HG03571 (cell line): ENCODE measurements at regions not wholly inside any gene's neighbourhood (a gene's known extent, or its start where the extent isn't known, plus 50 kb on each side); places are given as distances from the start of the nearest gene placed in this dataset.
"Not testable (repeated sequence)": the region's sequence is repeated elsewhere in the genome, so short reads cannot be mapped to it uniquely, and the experiment has no call there.

Experiments
- ATAC-seq: cut with Tn5 transposase; IDR thresholded peaks from one replicate; pipeline ENCODE4 v1.9.1; 2021; ENCODE audit not compliant: unreplicated experiment

DNA sequence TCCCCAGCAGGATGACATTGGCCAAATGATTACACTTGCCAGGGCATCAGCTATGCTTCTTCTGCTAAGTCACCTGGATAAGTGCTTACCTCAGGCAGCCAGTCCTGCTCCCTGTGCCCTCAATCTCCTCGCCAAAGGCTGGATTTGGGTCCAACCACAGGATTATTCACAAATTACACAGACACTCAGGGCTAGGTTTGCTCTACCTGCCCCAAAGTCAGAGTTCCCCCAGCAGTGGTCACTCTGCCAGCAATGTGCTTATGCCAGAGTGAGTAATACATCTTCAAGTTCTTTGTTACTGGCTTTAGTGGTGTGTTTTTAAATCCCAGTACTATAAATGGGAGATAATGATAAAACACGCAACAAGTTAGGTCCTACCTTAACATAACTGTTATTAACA, 189.7 kb upstream of the SEMA3D start:
- ATAC-seq, result no peak

DNA sequence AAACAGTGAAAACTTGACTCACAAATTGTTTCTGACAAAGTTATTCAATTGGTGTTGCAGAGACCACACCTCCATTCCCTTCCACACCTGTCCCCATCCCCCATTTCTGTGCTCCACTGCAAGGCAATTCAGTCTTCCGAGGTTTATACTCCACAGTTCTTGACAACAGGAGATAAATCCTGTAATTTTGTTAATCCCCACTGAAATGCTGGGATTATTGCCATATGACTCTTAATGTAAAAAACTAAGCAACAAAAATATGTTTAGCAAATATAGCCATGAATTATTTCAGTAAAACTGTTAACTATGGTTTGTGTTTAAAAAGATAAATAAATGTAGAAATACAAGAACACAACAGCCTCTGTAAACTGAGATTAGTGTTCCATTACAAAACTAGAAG, 170.1 kb upstream of the SEMA3D start:
- ATAC-seq, result no peak

DNA sequence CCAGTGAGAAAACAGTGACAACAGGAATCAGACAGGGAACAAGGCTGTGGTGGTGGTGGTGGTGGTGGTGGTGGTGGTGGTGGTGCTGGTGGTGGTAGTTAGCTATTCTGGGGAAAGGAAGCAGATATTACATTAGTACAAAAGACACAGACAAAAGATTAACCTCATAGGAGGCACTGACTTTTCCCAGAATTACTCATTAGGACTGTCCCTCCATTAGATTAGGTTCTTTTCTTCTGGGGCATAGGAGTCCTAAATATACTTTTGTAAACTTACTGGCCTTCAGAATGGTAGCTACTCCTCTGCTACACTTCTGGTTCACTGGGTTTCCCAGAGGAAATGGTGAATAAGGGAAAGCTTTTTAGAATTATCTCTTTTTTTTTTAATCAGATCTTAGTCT, 156.6 kb upstream of the SEMA3D start:
- no peak for ATAC-seq

DNA sequence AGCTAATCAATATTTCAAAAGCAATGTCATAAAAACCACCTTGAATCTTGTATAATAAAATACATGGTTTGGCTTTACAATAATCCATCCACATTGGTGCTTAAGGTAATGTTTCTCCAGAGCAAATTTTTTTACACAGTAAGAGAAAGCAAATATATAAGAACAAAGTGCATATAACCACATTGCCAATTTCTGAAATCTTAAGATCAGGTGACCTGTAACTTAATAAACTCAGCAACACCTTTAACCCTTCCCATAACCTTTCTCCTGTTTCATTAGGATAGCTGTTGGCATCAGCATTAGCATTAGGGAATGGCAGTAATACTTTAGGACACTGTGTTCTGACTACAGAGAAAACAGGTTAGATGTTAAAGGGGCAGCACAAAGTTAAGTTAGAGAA, 155.9 kb upstream of the SEMA3D start:
- ATAC-seq, result no peak

DNA sequence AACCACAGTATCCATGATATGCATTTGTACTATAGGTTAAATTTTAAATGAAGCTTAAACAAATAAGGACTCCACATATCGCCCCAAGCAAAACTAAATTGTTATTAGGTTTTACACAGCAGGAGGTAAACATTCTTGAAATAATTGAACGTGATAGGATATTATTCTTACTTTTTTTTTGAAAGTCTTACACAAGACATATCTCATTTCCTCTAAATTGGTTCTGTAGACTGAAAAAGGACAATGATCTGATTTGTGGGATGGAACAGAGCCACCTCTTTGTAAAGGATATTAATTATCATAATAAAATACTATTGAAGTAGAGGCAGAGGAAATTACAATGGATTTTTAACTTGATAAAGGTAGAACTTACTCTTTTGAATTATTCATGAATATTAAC, 155.1 kb upstream of the SEMA3D start:
- ATAC-seq, result no peak

DNA sequence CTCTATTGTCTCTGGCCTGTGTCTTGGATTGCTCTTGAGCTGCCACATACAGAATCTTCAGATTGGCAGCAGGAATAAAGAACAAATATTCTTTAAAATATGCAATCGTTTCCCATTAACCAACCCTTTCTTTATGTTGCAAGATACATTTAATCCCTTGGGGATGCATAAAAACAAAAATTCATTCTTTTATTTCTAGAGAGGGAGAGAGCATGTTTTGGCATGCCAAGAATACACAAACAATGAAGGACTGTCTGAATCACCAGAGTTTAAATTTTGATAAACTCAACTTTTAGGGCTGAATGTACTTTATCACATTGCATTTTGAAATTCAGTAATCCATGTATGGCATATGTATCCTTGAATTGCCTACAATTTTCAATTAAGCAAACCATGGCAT, 154.3 kb upstream of the SEMA3D start:
- no peak for ATAC-seq

DNA sequence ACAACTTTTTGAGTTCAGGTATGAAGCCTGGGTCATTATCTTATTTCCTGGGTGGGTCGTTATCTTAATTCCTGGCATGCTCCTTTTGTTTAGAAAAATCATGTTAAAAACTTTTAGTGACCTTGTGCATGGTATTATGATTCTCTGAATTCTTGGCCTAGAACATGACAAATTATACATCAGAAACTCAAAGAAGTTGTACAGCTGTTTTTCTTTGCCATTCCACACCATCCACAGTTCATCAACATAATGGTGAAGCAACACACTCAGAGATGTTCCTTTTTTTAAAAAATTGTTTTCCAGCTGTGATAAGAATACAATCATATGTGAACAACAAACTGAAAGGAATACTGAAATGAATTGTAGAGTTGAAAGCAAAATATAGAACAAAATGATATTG, 149.2 kb upstream of the SEMA3D start:
- ATAC-seq, result no peak

DNA sequence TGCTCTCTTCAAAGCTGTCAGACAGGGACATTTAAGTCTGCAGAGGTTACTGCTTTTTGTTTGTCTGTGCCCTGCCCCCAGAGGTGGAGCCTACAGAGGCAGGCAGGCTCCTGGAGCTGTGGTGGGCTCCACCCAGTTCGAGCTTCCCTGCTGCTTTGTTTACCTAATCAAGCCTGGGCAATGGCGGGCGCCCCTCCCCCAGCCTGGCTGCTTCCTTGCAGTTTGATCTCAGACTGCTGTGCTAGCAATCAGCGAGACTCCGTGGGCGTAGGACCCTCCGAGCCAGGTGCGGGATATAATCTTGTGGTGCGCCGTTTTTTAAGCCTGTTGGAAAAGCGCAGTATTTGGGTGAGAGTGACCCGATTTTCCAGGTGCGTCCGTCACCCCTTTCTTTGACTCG, 148.3 kb upstream of the SEMA3D start:
- ATAC-seq, result not testable (repeated sequence)

DNA sequence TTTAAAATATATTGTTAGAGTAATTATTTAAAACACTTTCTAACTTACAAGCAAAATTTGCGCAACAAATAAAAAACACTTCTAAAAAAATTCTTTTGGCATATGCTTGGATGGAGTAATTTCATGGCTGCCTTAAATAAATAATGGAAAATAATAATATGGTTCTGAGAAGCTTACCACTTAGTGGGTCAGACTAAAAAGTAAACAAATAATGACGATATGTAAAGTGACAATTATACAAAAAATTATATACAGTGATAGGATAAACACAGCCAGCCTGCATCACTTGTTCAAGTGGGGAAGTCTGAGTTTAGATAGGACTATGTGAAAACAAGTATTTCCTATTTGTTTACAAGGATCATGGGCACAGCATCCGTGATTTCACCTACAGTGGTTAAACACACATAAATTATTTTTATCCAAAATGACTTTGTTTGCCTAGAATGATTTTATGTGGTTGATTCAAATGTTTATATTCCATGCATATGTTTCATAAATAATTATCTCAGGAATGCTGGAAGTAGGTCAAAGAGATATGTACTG, 141.7 kb upstream of the SEMA3D start:
- no peak for ATAC-seq

DNA sequence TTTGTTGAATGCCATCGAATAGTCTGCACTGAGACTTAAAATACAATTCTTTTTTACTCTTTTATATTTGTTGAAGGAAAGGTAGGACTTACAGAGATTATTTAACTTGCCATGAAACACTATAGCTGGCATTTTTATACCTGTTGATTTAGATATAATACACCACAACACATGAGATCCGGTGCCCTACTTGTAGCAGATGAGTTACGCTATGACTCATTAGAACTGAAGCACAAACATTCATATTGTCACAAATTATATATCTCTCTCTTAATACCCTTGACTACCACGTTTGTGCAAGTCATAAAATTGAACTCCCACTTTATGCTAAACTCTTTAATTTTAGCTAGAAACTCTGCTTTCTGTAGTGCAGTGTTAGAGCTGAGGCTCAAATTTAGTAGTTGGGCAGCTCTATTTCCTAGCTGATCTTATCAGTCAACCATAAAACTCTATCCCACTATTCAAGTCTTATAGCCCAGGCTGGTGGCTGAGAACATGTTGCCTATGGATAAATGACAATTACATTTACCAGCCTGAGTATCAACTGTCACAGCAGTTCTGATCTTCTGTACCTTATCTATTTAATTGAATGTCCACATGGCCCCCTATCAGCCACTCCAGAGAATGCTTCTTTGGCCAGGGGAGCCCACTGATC, 137.4 kb upstream of the SEMA3D start:
- ATAC-seq, result no peak

DNA sequence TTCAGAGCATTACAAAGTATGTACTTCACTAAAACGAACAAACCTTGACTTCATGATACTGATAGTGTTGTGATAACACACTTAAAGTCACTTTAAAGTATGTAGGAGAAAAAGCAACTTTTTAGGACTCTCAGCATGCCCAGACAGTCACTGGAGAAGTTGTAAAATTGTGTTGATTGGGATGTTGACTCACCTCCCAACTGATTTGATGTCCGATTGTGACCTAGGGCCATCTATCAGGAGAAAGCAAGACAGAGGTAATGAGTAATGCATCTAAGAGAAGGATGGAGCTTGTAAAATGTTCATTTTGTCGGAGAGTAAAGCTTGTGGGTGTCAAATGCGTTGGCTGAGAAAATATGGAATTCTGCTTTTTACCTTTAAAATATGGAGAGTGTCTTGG, 135.4 kb upstream of the SEMA3D start:
- no peak for ATAC-seq

DNA sequence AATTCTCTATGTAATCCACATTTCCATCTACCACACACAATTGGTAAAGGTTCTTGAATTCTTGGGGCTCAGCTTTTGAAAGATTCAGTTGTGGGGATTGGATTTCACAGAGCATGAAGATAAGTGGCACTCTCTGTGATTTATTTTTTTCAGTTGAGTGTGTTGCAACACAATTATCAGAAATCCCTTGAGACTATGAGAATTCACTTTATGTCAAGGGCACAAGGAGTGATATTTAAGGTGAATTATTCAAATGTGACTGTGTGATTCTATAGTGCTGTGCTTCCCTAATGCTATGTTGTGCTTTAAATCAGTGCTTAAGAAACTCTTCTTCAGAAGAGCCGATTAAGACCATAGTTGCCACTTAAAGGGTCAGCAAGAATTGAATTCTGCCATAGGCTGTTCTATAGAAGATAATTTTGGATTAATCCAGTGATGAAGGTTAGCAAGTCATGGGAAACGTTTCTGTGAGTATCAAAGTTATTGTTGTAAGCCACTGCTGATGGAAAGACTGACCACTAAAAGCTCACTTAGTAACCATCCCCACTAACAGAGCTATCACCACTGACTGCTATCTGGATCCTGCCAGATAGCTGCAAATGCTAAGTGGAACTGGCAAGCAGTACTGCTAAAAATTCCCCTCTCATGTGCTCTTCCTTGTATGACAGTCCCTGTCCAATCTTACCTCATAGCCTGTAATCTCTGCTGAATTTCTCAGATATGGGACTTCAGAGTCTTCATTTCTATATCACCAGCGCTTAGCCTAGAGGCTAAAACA, 134.0 kb upstream of the SEMA3D start:
- no peak for ATAC-seq

DNA sequence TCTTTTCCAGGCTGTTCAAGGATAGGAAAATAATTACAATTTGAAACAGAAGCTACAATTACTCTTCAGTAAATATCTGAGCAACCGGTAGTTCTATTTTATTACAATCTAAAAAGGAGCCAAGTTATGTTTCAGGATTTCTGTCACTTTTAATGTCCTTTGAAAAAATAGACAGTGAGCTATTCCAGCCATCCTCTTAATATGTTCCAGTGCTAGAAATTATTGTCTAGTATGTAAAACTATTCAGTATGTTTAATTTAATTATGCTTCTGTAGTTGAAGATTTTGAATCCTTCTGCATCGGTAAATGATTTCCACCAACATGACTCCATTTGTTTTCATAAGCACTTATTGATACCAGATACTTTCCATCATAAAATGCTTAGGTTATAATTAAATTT, 129.6 kb upstream of the SEMA3D start:
- no peak for ATAC-seq

DNA sequence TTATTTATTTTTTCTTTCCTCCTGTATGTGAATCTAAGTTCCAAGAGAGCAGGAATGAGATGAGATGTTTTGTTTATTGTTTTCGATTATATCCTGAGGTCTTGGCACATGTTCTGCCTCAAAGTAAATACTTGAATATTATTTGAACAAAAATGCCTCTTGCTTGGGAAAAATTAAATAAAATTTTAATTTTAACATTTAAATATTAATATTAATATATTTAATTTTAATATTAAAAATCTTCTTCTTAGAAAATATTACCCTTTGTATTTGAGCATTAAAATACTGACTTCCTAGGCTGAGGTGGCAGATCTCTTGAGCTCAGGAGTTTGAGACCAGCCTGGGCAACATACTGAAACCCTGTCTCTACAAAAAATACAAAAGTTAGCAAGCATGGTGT, 123.4 kb upstream of the SEMA3D start:
- no peak for ATAC-seq

DNA sequence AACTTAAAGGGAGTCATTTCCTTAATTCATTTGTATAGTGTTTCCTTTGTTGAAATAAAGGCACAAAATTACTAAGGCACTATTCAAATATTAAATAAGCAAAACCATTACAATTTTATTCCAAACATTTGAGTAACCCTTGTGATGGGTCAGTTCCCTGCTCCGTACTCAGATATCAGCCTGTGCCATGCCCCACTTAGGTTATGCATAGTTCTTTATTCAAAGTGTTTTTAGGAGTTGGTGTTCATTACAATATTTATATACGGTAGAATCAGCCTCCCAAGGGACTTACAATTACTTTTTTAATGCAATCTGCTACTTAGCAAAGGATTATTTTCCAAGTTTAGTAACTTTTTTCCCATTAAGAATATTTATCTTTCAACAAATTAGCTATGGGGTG, 119.3 kb upstream of the SEMA3D start:
- ATAC-seq, result no peak

DNA sequence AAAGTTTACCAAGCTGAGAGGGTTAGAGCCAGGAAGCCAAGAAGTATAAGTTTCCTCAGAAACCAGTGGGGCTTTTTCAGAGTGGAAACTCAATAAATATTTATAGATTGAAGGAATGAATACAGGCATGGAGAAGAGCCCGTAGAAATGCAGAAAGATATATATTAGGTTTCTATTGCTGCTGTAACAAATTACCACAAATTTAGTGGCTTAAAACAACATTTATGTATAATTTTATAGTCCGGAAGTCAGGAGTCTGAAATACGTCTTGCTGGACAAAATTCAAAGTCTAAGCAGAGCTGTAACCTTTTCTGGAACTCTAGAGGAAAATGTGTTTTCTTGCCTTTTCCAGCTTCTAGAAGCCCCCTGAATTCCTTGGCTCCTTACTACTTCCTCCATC, 107.3 kb upstream of the SEMA3D start:
- ATAC-seq, result no peak

DNA sequence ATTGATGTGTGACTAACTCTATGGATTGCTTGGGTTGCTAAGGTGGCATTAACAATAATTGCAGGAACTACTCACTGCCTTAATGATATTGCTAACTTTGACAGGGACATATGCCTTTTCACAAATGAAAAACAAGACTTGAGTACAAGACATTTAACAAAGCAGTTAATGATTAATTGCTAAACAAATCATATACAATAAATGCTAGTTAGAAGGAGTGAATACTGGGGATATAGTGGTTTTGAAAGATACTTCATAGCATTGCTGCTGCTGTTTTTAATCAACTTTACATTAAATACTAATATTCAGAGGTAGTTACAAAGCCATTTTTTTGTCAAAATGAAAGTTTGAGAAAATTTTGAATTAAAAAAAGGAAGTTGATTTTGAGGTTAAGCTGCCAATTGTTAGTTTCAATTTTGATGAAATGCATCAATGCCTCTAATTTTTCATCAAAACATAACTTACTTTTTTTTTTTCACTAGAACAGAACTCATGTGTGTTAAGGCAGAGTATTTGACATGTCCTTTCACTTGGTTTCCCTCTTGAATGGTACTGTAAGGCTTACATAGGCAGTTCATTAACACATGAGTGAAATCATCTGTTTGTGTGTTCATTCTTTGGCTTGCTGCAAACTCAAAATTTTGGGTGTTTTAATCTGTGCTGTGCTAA, 106.2 kb upstream of the SEMA3D start:
- peak; percentile 71 for ATAC-seq

DNA sequence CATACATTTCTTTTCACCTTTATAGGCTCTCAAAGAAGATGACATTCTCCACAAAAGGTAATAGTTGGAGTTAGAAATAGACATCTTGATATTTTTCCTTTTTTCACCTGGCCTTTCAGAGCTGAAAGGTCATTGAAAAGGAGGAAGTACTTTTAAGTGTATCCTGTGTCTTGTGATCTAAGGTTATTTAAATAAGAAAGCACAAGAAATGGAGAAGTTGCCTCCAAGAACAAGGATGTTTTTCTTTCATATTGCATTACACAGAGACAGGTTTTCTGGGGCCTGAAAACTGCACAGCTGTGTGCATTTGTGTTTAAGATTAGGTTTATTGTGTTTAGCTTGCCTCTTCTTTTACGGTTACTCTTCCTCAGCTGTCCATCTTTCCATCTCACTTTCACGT, 103.4 kb upstream of the SEMA3D start:
- no peak for ATAC-seq

DNA sequence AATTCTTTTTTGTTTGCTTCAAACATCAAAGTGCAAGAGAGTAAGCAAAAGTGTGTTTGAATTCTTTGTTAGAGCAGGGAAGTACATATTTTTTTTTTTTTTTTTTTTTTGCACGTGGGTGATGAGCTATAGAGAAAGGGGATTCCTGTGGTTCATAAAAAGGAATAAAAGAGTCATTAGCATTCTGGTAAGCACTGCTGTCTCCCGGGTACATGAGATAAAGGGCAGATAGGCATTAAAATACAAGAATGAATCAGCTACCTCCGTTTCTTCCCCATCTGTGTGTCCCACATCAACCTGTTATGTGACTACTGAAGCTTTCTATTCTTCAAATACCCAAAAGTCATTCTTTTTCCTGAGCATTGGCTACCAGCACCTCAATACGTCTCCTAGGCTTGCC, 102.4 kb upstream of the SEMA3D start:
- ATAC-seq, result no peak

DNA sequence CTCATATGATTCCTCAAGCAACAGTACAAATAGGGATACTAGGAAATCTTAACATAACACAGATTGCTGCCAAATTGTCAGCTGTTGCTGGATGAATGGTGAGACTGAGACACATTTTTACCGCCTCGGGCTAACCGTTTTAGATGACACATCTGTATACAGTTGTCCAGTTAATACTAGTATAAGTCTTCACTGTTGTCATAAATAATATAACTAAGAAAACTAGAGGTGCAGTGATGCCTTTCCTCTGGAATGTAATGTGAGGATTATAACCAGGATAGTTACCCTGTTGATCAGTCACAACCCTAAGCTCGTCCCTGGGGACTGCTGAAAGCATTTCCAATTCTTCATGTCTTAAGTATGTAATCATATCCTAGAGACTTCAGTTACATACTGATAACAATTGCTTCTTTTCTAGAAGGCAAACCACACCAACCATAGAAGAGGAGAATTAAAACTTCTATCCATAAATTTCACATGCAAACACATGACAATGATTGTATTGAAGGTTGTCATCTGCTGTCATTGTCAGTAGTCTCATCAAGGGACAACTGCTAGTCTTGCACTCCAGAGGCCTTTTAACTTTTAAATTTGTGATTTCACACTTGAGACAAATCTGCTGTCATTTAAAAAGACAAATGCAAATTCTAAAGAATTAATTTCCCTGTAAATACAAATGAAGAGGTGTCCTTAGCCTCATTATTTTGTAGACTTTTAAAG, 100.4 kb upstream of the SEMA3D start:
- no peak for ATAC-seq

DNA sequence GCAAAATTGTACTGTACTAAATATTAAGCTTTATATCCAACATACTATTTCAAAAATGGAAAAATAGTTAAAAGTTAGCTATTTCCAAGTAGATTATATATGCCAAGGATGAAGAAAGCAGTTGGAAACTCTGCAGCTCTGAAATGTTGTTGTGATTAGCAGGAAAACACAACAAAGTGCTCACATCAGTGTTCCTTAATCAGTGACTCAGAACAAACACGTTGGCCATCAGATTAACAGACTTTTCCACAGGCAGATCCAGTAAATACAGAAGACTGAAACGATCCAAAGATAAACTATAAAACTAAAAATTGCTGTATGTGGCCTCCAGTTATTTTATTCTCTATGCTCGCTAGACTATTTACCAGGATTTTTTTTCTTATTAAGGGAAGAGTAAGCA, 99.6 kb upstream of the SEMA3D start:
- ATAC-seq, result no peak
